H9 (cell line): ENCODE measurements at regions not wholly inside any gene's neighbourhood (a gene's known extent, or its start where the extent isn't known, plus 50 kb on each side); places are given as distances from the start of the nearest gene placed in this dataset.

Experiments
- DNase-seq: peaks from one replicate; pipeline ENCODE4 v3.0.0-alpha.2; 2017
- H2AFZ ChIP-seq: one replicate; pipeline ENCODE4 v1.6.1; 2013; ENCODE audit warnings: mild to moderate bottlenecking, low read length, control low read depth, moderate library complexity
- H2AK5ac ChIP-seq: 2 replicates; pipeline ENCODE4 v1.6.1; 2013; ENCODE audit warnings: low read length, control low read depth, mixed read lengths; ENCODE audit not compliant: insufficient read length
- H2BK120ac ChIP-seq: one replicate; pipeline ENCODE4 v1.6.1; 2013; ENCODE audit warnings: low read depth, mild to moderate bottlenecking, low read length, control low read depth, inconsistent platforms; ENCODE audit not compliant: poor library complexity, severe bottlenecking
- H2BK12ac ChIP-seq: 2 replicates; pipeline ENCODE4 v1.6.1; 2013; ENCODE audit warnings: low read length, control low read depth, mixed read lengths, low read depth; ENCODE audit not compliant: insufficient read length
- H2BK15ac ChIP-seq: 2 replicates; pipeline ENCODE4 v1.6.1; 2013; ENCODE audit warnings: low read depth, low read length, control low read depth
- H2BK20ac ChIP-seq: one replicate; pipeline ENCODE4 v1.6.1; 2013; ENCODE audit warnings: low read depth, mild to moderate bottlenecking, low read length, control low read depth, inconsistent platforms; ENCODE audit not compliant: poor library complexity, severe bottlenecking
- H2BK5ac ChIP-seq: 2 replicates; pipeline ENCODE4 v1.6.1; 2013; ENCODE audit warnings: low read length, control low read depth, mixed read lengths; ENCODE audit not compliant: insufficient read length
- H3K14ac ChIP-seq: 2 replicates; pipeline ENCODE4 v1.6.1; 2013; ENCODE audit warnings: low read length, control low read depth; ENCODE audit not compliant: insufficient read depth
- H3K18ac ChIP-seq: 2 replicates; pipeline ENCODE4 v1.6.1; 2013; ENCODE audit warnings: low read depth, mild to moderate bottlenecking, mixed read lengths, low read length, control low read depth; ENCODE audit not compliant: insufficient read length
- H3K23ac ChIP-seq: 2 replicates; pipeline ENCODE4 v1.6.1; 2013; ENCODE audit warnings: low read length, control low read depth, mixed read lengths, low read depth; ENCODE audit not compliant: insufficient read length
- H3K23me2 ChIP-seq: 2 replicates; pipeline ENCODE4 v1.6.1; 2013; ENCODE audit warnings: low read depth, mild to moderate bottlenecking, mixed read lengths, low read length, control low read depth; ENCODE audit not compliant: insufficient read length, poor library complexity, severe bottlenecking
- H3K27ac ChIP-seq: 2 replicates; pipeline ENCODE4 v1.5.1; 2013; ENCODE audit warnings: low read length, control low read depth, mixed read lengths, low read depth; ENCODE audit not compliant: insufficient read length
- H3K27me3 ChIP-seq: 2 replicates; pipeline ENCODE4 v1.6.1; 2013; ENCODE audit warnings: low read length, control low read depth, inconsistent platforms; ENCODE audit not compliant: insufficient read depth
- H3K4ac ChIP-seq: 2 replicates; pipeline ENCODE4 v1.6.1; 2013; ENCODE audit warnings: low read depth, mild to moderate bottlenecking, control low read depth, inconsistent platforms, low read length, moderate library complexity
- H3K4me1 ChIP-seq: 2 replicates; pipeline ENCODE4 v1.6.1; 2013; ENCODE audit warnings: low read length, control low read depth, inconsistent platforms; ENCODE audit not compliant: insufficient read depth
- H3K4me2 ChIP-seq: 2 replicates; pipeline ENCODE4 v1.6.1; 2013; ENCODE audit warnings: low read length, control low read depth, mixed read lengths; ENCODE audit not compliant: insufficient read length, insufficient read depth
- H3K56ac ChIP-seq: 2 replicates; pipeline ENCODE4 v1.6.1; 2013; ENCODE audit warnings: low read depth, mild to moderate bottlenecking, mixed read lengths, low read length, control low read depth; ENCODE audit not compliant: insufficient read length
- H3K79me1 ChIP-seq: 2 replicates; pipeline ENCODE4 v1.6.1; 2013; ENCODE audit warnings: low read depth, mild to moderate bottlenecking, moderate library complexity, low read length, control low read depth, inconsistent platforms; ENCODE audit not compliant: insufficient read depth, poor library complexity, severe bottlenecking
- H3K79me2 ChIP-seq: 2 replicates; pipeline ENCODE4 v1.6.1; 2013; ENCODE audit warnings: low read length, control low read depth, inconsistent platforms; ENCODE audit not compliant: insufficient read depth
- H3K9ac ChIP-seq: 2 replicates; pipeline ENCODE4 v1.6.1; 2013; ENCODE audit warnings: low read length, control low read depth, mixed read lengths; ENCODE audit not compliant: insufficient read length; ENCODE audit errors: extremely low read depth
- H3K9me3 ChIP-seq: one replicate; pipeline ENCODE4 v1.6.1; 2013; ENCODE audit warnings: low read depth, low read length, inconsistent platforms; ENCODE audit not compliant: control insufficient read depth
- H3T11ph ChIP-seq: one replicate; pipeline ENCODE4 v1.6.1; 2013; ENCODE audit warnings: mild to moderate bottlenecking, low read length, control low read depth, inconsistent platforms
- H4K20me1 ChIP-seq: one replicate; pipeline ENCODE4 v1.6.1; 2013; ENCODE audit not compliant: control insufficient read depth, insufficient read length, insufficient read depth
- H4K5ac ChIP-seq: 2 replicates; pipeline ENCODE4 v1.6.1; 2013; ENCODE audit warnings: low read depth, mild to moderate bottlenecking, mixed read lengths, low read length, control low read depth; ENCODE audit not compliant: insufficient read length
- H4K8ac ChIP-seq: replicated peaks from 2 replicates; pipeline ENCODE4 v1.6.1; 2013; ENCODE audit warnings: low read length, control low read depth, mixed read lengths, low read depth; ENCODE audit not compliant: insufficient read length
- H4K91ac ChIP-seq: 2 replicates; pipeline ENCODE4 v1.6.1; 2013; ENCODE audit warnings: low read depth, mild to moderate bottlenecking, moderate library complexity, mixed read lengths, low read length, control low read depth; ENCODE audit not compliant: insufficient read length
- H3K27ac Mint-ChIP-seq, 3 experiments: 2 replicates in 2 of 3; 3 replicates in 1 of 3; pipeline ENCODE4 v1.8.0; 2020 to 2021; ENCODE audit warnings: mixed read lengths in 3 of 3, mild to moderate bottlenecking in 1 of 3, moderate library complexity in 1 of 3
- H3K27me3 Mint-ChIP-seq: 2 replicates; pipeline ENCODE4 v1.8.0; 2021; ENCODE audit warnings: low read depth, mild to moderate bottlenecking, moderate library complexity, mixed read lengths
- H3K36me3 Mint-ChIP-seq, 3 experiments: 2 replicates in 2 of 3; 3 replicates in 1 of 3; pipeline ENCODE4 v1.8.0; 2020 to 2021; ENCODE audit warnings: low read depth in 3 of 3, mixed read lengths in 3 of 3; ENCODE audit not compliant: insufficient read depth in 1 of 3
- H3K4me1 Mint-ChIP-seq, 2 experiments: 2 replicates each; pipeline ENCODE4 v1.8.0; 2020; ENCODE audit warnings: mixed read lengths in 2 of 2
- H3K4me3 Mint-ChIP-seq, 2 experiments: 2 replicates in 1 of 2; 3 replicates in 1 of 2; pipeline ENCODE4 v1.8.0; 2020 to 2021; ENCODE audit warnings: mild to moderate bottlenecking in 2 of 2, mixed read lengths in 2 of 2, moderate library complexity in 1 of 2
- H3K9me3 Mint-ChIP-seq, 2 experiments: 2 replicates in 1 of 2; 3 replicates in 1 of 2; pipeline ENCODE4 v1.8.0; 2020; ENCODE audit warnings: mild to moderate bottlenecking in 2 of 2, mixed read lengths in 2 of 2, moderate library complexity in 1 of 2
- CTCF ChIP-seq: fragments of 200-600 bp; sonication (generic); conservative IDR thresholded peaks from 3 replicates; pipeline ENCODE4 v1.8.0; 2021; ENCODE audit warnings: antibody characterized with exemption, mild to moderate bottlenecking
- WGBS: extraction: QIAGEN DNeasy Blood & Tissue Kit; methylation state at CpG from one replicate; pipeline ENCODE4 v1.1.7; 2013; ENCODE audit warnings: missing lambda C conversion rate, low lambda C conversion rate, mixed read lengths; ENCODE audit not compliant: insufficient read length; ENCODE audit errors: extremely low coverage; 5-methylcytosine and 5-hydroxymethylcytosine counted together

GRCh38 chr7:28269700-28270361, 89.2 kb upstream of the JAZF1 start:
- Mint-ChIP-seq H3K36me3 (peaks cover 3 to 13% (median 7%) of the 10 kb centered on the region in 3 experiments; a peak in 6 of 7 replicates), H3K4me1 (peaks cover 22 to 26% of the 10 kb centered on the region in 2 experiments), H3K9me3 (peaks cover 4 to 5% of the 10 kb centered on the region in 2 experiments), H3K4me3 (no peak overlapping the region), H3K27ac (no peak overlapping the region; a peak in 1 of 7 replicates), H3K27me3 (no peaks in the 10 kb centered on the region)
- Histone ChIP-seq H3K4me2 (no peak overlapping the region), H2AK5ac (no peak overlapping the region), H4K5ac (no peak overlapping the region), H3T11ph (no peak overlapping the region), H3K27me3 (no peaks in the 10 kb centered on the region), H3K18ac (no peak overlapping the region), H3K56ac (no peak overlapping the region), H2BK12ac (no peak overlapping the region), H4K20me1 (no peaks in the 10 kb centered on the region), H2BK5ac (no peak overlapping the region), H3K23ac (no peak overlapping the region), H2BK20ac (no peak overlapping the region), H4K91ac (no peak overlapping the region), H3K23me2 (no peaks in the 10 kb centered on the region), H3K4me1 (no peaks in the 10 kb centered on the region), H2BK120ac (no peak overlapping the region), H3K9ac (no peak overlapping the region), H3K79me2 (no peaks in the 10 kb centered on the region), H2AFZ (no peak overlapping the region), H3K9me3 (no peaks in the 10 kb centered on the region), H3K4ac (no peak overlapping the region), H3K27ac (no peak overlapping the region), H2BK15ac (no peak overlapping the region), H3K79me1 (no peaks in the 10 kb centered on the region), H3K14ac (no peak overlapping the region), H4K8ac (no peak overlapping the region)
- no CpG with 5 or more reads among the region's 1 CpG for WGBS
- no peak for TF ChIP-seq CTCF
- no peak for DNase-seq
